ENCODE measurements at regions not wholly inside any gene's neighbourhood (a gene's known extent, or its start where the extent isn't known, plus 50 kb on each side); places are given as distances from the start of the nearest gene placed in this dataset.

DNA sequence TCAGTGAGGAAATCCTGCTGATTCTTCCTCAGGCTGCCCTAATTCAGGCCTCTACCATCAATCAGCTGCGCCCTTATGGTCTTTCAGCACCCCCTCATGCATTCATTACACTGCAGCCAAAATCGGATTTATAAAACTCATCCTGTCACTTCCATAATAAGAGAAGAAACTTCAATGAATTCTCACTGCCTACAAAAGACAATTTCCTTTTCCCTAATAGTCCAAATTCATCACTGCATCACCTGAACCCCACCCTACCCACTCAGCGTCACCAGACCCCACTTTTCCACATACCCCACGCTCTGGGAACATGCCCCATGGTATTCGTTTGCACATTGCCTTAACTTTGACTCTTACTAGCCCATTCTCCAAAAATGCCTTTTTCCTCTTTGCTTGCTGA is 92.0 kb downstream of the C13orf42 start:
- Mint-ChIP-seq H3K4me1 (ENCODE audit: unreplicated experiment) (no peaks in the 10 kb centered on the region), H3K27me3 (ENCODE audit: unreplicated experiment) (peaks cover 37% of the 10 kb centered on the region), H3K27ac (ENCODE audit: unreplicated experiment) (no peak overlapping the region), H3K9me3 (ENCODE audit: unreplicated experiment) (peaks cover 14% of the 10 kb centered on the region), H3K36me3 (ENCODE audit: unreplicated experiment) (no peaks in the 10 kb centered on the region), H3K4me3 (ENCODE audit: unreplicated experiment) (no peak overlapping the region)
- TF ChIP-seq, protein P1, sequence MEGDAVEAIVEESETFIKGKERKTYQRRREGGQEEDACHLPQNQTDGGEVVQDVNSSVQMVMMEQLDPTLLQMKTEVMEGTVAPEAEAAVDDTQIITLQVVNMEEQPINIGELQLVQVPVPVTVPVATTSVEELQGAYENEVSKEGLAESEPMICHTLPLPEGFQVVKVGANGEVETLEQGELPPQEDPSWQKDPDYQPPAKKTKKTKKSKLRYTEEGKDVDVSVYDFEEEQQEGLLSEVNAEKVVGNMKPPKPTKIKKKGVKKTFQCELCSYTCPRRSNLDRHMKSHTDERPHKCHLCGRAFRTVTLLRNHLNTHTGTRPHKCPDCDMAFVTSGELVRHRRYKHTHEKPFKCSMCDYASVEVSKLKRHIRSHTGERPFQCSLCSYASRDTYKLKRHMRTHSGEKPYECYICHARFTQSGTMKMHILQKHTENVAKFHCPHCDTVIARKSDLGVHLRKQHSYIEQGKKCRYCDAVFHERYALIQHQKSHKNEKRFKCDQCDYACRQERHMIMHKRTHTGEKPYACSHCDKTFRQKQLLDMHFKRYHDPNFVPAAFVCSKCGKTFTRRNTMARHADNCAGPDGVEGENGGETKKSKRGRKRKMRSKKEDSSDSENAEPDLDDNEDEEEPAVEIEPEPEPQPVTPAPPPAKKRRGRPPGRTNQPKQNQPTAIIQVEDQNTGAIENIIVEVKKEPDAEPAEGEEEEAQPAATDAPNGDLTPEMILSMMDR (IDR thresholded peaks at IDR 0.05), result no peak
- peak; percentile 54 for DNase-seq (ENCODE audit: extremely low spot score, unreplicated experiment)

DNA sequence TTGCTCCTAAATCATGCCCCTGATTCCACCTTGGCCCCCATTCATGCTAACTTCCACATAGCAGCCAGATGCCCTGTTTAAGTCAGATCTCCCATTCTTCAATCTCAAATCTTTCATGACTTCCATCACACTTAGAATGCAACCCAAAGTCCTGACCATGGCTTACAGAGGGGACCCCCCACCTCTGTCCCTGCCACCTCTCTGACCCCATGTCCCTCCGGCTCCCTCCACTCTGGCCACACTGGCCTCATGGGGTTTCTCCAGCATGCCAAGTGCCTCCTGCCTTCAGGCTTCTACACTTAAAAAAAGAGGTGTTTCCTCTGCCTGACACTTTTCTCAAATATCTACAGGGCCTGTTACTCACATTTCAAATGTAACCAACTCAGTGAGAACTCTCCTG is 93.6 kb downstream of the C13orf42 start:
- Mint-ChIP-seq H3K27ac (ENCODE audit: unreplicated experiment) (no peak overlapping the region), H3K27me3 (ENCODE audit: unreplicated experiment) (peaks cover 34% of the 10 kb centered on the region), H3K36me3 (ENCODE audit: unreplicated experiment) (no peaks in the 10 kb centered on the region), H3K9me3 (ENCODE audit: unreplicated experiment) (peaks cover 13% of the 10 kb centered on the region), H3K4me3 (ENCODE audit: unreplicated experiment) (no peak overlapping the region), H3K4me1 (ENCODE audit: unreplicated experiment) (no peaks in the 10 kb centered on the region)
- peak; percentile 65 for DNase-seq (ENCODE audit: extremely low spot score, unreplicated experiment)
- TF ChIP-seq, protein P1 (IDR thresholded peaks at IDR 0.05), result no peak

DNA sequence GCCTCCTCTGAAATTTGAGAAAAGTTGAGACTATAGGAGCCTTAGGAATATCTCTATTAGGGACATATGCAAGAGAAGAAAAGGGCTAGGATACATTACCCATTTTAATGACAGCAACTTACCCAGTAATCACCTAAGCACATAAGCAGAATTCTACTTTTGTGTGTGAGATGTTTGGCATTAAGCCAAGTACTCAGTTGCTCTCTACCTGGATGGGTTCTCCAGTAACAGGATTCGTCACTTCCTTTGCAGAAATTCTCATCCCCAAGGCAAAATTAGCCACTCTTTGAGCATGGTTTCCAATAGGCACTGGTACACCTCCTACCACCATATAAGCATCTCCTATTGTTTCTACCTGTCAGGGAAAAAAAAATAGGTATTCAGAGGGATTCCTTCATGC is 95.1 kb downstream of the C13orf42 start:
- peaks cover 8% of the 10 kb centered on the region for H3K9me3 Mint-ChIP-seq (ENCODE audit: unreplicated experiment)
- no peaks in the 10 kb centered on the region for H3K36me3 Mint-ChIP-seq (ENCODE audit: unreplicated experiment)
- H3K4me1 Mint-ChIP-seq (ENCODE audit: unreplicated experiment), result peaks cover 4% of the 10 kb centered on the region
- H3K27ac Mint-ChIP-seq (ENCODE audit: unreplicated experiment), result no peak overlapping the region
- TF ChIP-seq, protein P1 (IDR thresholded peaks at IDR 0.05), result no peak
- peaks cover 27% of the 10 kb centered on the region for H3K27me3 Mint-ChIP-seq (ENCODE audit: unreplicated experiment)
- DNase-seq (ENCODE audit: extremely low spot score, unreplicated experiment), result no peak
- H3K4me3 Mint-ChIP-seq (ENCODE audit: unreplicated experiment), result no peak overlapping the region

DNA sequence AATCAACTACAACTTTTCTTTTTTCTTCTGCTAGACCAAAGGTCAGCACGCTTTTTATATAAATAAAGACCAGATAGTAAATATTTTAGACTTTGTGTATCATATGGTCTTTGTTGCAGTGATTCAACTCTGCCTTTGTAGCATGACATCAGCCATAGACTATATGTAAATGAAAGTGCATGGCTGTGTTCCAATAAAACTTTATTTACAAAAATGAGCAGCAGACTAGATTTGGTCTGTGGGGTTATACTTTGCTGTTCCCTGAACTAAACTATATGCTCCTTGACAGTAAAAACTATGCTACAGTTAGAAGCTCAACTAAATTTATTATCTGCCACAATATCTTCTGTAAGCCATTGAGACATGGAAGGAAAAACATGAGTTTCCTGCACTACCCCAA is 100.0 kb downstream of the RNASEH2B start:
- TF ChIP-seq, protein P1 (IDR thresholded peaks at IDR 0.05), result no peak

DNA sequence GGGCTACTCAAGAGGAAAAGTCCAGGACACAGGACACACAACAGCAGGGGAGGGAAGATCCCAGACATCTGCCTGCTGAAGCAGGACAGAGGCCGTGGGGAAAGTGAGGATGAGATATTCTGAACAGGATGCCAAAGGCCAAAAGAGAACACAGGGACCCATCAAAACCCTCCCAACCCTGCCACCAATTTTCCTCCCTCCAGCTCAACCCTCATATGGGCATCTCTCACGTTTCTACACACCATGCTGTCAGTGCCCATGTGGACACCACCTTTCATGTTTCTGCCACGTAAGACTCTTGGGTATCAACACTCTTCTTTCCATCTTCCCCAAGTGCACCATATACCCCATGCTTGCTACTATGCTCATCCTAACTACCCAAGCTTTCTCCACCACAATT is 97.6 kb downstream of the RNASEH2B start:
- Mint-ChIP-seq H3K36me3 (ENCODE audit: unreplicated experiment) (no peaks in the 10 kb centered on the region), H3K4me1 (ENCODE audit: unreplicated experiment) (peaks cover 7% of the 10 kb centered on the region), H3K27ac (ENCODE audit: unreplicated experiment) (no peak overlapping the region), H3K4me3 (ENCODE audit: unreplicated experiment) (no peak overlapping the region), H3K9me3 (ENCODE audit: unreplicated experiment) (no peaks in the 10 kb centered on the region), H3K27me3 (ENCODE audit: unreplicated experiment) (peaks cover 21% of the 10 kb centered on the region)
- TF ChIP-seq, protein P1 (IDR thresholded peaks at IDR 0.05), result no peak
- DNase-seq (ENCODE audit: extremely low spot score, unreplicated experiment), result peak; percentile 25

More for the DNA sequence above, 100.0 kb downstream of the RNASEH2B start:
- peaks cover 8% of the 10 kb centered on the region for H3K9me3 Mint-ChIP-seq (ENCODE audit: unreplicated experiment)
- DNase-seq (ENCODE audit: extremely low spot score, unreplicated experiment), result no peak
- no peak overlapping the region for H3K27ac Mint-ChIP-seq (ENCODE audit: unreplicated experiment)
- peaks cover 7% of the 10 kb centered on the region for H3K27me3 Mint-ChIP-seq (ENCODE audit: unreplicated experiment)
- H3K36me3 Mint-ChIP-seq (ENCODE audit: unreplicated experiment), result no peaks in the 10 kb centered on the region
- peaks cover 7% of the 10 kb centered on the region for H3K4me1 Mint-ChIP-seq (ENCODE audit: unreplicated experiment)
- H3K4me3 Mint-ChIP-seq (ENCODE audit: unreplicated experiment), result no peak overlapping the region

All from osteocyte (in vitro differentiated cells).